ENCODE measurements at regions not wholly inside any gene's neighbourhood (a gene's known extent, or its start where the extent isn't known, plus 50 kb on each side); places are given as distances from the start of the nearest gene placed in this dataset.

DNA sequence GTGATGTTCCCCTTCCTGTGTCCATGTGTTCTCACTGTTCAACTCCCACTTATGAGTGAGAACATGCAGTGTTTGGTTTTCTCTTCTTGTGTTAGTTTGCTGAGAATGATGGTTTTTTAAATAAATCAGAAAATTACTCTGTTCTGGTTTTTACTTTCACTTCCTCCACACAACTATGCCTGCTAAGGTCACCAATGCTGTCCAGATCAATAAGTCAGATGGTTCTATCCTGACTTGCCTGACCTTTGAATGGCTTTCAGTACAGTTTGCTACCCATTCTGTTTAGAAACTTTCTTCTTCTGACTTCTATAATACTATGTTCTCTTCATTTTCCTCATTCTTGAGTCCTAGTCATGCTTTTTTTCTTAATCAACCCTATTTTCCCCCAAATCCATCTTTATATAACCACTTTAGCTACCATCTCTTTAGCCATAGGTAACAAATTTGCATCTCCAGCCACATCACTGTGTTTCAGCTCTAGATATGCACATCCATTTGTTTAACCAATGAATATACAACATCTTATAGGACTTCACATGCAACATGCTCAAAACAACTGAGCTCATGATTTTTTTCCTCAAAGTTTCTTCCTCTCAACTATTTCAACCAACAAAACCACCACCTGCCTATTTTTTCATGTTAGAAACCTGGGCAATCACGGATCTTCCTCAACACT lies 58.8 kb upstream of the SLC38A11 start:
- Histone ChIP-seq H3K27me3 (ENCODE audit: insufficient read depth, low read length, poor library complexity) (no peaks in the 10 kb centered on the region), H3K4me1 (ENCODE audit: insufficient read depth, low read length) (peaks cover 9% of the 10 kb centered on the region; the same call in 1 of the 2 replicates), H3K4me3 (ENCODE audit: low read depth in 1 of 2, low read length in 2 of 2) (no peak overlapping the region), H4K20me1 (ENCODE audit: insufficient read depth, low read length) (no peaks in the 10 kb centered on the region), H3K9me3 (ENCODE audit: insufficient read depth, low read length, severe bottlenecking) (no peaks in the 10 kb centered on the region), H3K4me2 (ENCODE audit: insufficient read depth, low read length) (no peak overlapping the region), H3K36me3 (ENCODE audit: insufficient read depth, low read length) (no peaks in the 10 kb centered on the region), H2AFZ (ENCODE audit: low read depth, low read length) (no peak overlapping the region), H3K79me2 (ENCODE audit: insufficient read depth, low read length) (no peaks in the 10 kb centered on the region), H3K27ac (ENCODE audit: low read length) (no peak overlapping the region), H3K9ac (ENCODE audit: low read depth, low read length) (no peak overlapping the region)
- TF ChIP-seq EZH2 (IDR thresholded peaks at IDR 0.05; ENCODE audit: borderline replicate concordance, low read depth, low read length, severe bottlenecking), result no peak
- no peak for TF ChIP-seq CTCF (IDR thresholded peaks at IDR 0.05; ENCODE audit: borderline replicate concordance, extremely low read depth, low read length, poor library complexity, severe bottlenecking)
- DNase-seq (no peak), ATAC-seq (ENCODE audit: insufficient read depth, low read depth) (no peak)

- no peak overlapping the region for H3K27ac ChIP-seq (ENCODE audit: low read length)
- ATAC-seq (ENCODE audit: insufficient read depth, low read depth) (no peak), DNase-seq (no peak)
- peaks cover 9% of the 10 kb centered on the region; the same call in 1 of the 2 replicates for H3K4me1 ChIP-seq (ENCODE audit: insufficient read depth, low read length)
- no peak overlapping the region for H2AFZ ChIP-seq (ENCODE audit: low read depth, low read length)
- no peaks in the 10 kb centered on the region for H4K20me1 ChIP-seq (ENCODE audit: insufficient read depth, low read length)
- TF ChIP-seq EZH2 (IDR thresholded peaks at IDR 0.05; ENCODE audit: borderline replicate concordance, low read depth, low read length, severe bottlenecking), result no peak
- TF ChIP-seq CTCF (IDR thresholded peaks at IDR 0.05; ENCODE audit: borderline replicate concordance, extremely low read depth, low read length, poor library complexity, severe bottlenecking), result no peak
- no peak overlapping the region for H3K9ac ChIP-seq (ENCODE audit: low read depth, low read length)
- no peak overlapping the region for H3K4me3 ChIP-seq (ENCODE audit: low read depth in 1 of 2, low read length in 2 of 2)
- no peaks in the 10 kb centered on the region for H3K79me2 ChIP-seq (ENCODE audit: insufficient read depth, low read length)
- H3K36me3 ChIP-seq (ENCODE audit: insufficient read depth, low read length), result no peaks in the 10 kb centered on the region
- no peaks in the 10 kb centered on the region for H3K27me3 ChIP-seq (ENCODE audit: insufficient read depth, low read length, poor library complexity)
- no peaks in the 10 kb centered on the region for H3K9me3 ChIP-seq (ENCODE audit: insufficient read depth, low read length, severe bottlenecking)
- no peak overlapping the region for H3K4me2 ChIP-seq (ENCODE audit: insufficient read depth, low read length)
Measured at GRCh38 chr2:165011199-165011598, 55.9 kb upstream of the SLC38A11 start.

DNA sequence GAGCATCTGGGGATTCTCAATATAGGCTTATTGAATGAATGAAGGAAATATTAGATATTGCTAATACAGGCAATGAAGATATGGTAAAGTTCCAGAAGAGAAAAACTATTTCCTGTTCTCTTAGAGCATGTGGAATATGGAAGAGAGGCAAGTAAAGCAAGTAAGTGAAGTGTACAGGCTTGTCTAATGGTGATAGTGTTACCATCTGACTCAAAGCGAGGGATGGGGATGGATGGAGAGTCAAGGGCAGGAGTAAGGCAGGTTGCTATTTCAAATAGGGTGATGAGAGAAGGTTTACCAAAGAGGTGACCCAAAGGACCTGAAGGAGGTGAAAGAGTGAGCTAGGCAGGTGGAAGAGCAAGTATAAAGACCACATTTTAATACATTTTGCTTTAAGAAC lies 55.2 kb upstream of the SLC38A11 start:
- Histone ChIP-seq H3K27me3 (ENCODE audit: insufficient read depth, low read length, poor library complexity) (no peaks in the 10 kb centered on the region), H3K36me3 (ENCODE audit: insufficient read depth, low read length) (no peaks in the 10 kb centered on the region), H3K79me2 (ENCODE audit: insufficient read depth, low read length) (no peaks in the 10 kb centered on the region), H3K27ac (ENCODE audit: low read length) (no peak overlapping the region), H3K4me1 (ENCODE audit: insufficient read depth, low read length) (peaks cover 5% of the 10 kb centered on the region; the same call in 1 of the 2 replicates), H3K4me3 (ENCODE audit: low read depth in 1 of 2, low read length in 2 of 2) (no peak overlapping the region), H4K20me1 (ENCODE audit: insufficient read depth, low read length) (no peaks in the 10 kb centered on the region), H3K4me2 (ENCODE audit: insufficient read depth, low read length) (no peak overlapping the region), H3K9ac (ENCODE audit: low read depth, low read length) (no peak overlapping the region), H3K9me3 (ENCODE audit: insufficient read depth, low read length, severe bottlenecking) (no peaks in the 10 kb centered on the region), H2AFZ (ENCODE audit: low read depth, low read length) (no peak overlapping the region)
- DNase-seq (no peak), ATAC-seq (ENCODE audit: insufficient read depth, low read depth) (no peak)
- no peak for TF ChIP-seq CTCF (IDR thresholded peaks at IDR 0.05; ENCODE audit: borderline replicate concordance, extremely low read depth, low read length, poor library complexity, severe bottlenecking)
- TF ChIP-seq EZH2 (IDR thresholded peaks at IDR 0.05; ENCODE audit: borderline replicate concordance, low read depth, low read length, severe bottlenecking), result no peak
